M059J (cell line): ENCODE measurements at regions not wholly inside any gene's neighbourhood (a gene's known extent, or its start where the extent isn't known, plus 50 kb on each side); places are given as distances from the start of the nearest gene placed in this dataset.

Experiments used
- DNase-seq: peaks from one replicate; pipeline ENCODE4 v3.0.0-alpha.2; 2012; ENCODE audit warnings: low read depth

- peak; percentile 46 for DNase-seq
Measured at GRCh38 chr3:152719264-152719663, 115.7 kb upstream of the P2RY1 start.

- no peak for DNase-seq
Measured at GRCh38 chr3:152720951-152721718, 113.8 kb upstream of the P2RY1 start.

GRCh38 chr3:152724270-152724669 lies 110.7 kb upstream of the P2RY1 start:
- DNase-seq, result no peak

GRCh38 chr3:152728231-152728980 lies 106.5 kb upstream of the P2RY1 start:
- no peak for DNase-seq

GRCh38 chr3:152729906-152730305 lies 105.0 kb upstream of the P2RY1 start:
- no peak for DNase-seq

- no peak for DNase-seq
Measured at GRCh38 chr3:152731511-152731910, 103.4 kb upstream of the P2RY1 start.

- DNase-seq, result no peak
Measured at GRCh38 chr3:152733584-152734119, 101.3 kb upstream of the P2RY1 start.

- DNase-seq, result peak; percentile 58
Measured at GRCh38 chr3:152737021-152737908, 97.7 kb upstream of the P2RY1 start.

- peak; percentile 10 for DNase-seq
Measured at GRCh38 chr3:152738656-152739055, 96.3 kb upstream of the P2RY1 start.

GRCh38 chr3:152742368-152743347 lies 92.3 kb upstream of the P2RY1 start:
- no peak for DNase-seq

- DNase-seq, result no peak
Measured at GRCh38 chr3:152745646-152746045, 89.3 kb upstream of the P2RY1 start.

GRCh38 chr3:152754303-152754702 lies 80.6 kb upstream of the P2RY1 start:
- no peak for DNase-seq

- no peak for DNase-seq
Measured at GRCh38 chr3:152756807-152757206, 78.1 kb upstream of the P2RY1 start.

- DNase-seq, result no peak
Measured at GRCh38 chr3:152760024-152760563, 74.8 kb upstream of the P2RY1 start.

- DNase-seq, result no peak
Measured at GRCh38 chr3:152760591-152760990, 74.3 kb upstream of the P2RY1 start.

- no peak for DNase-seq
Measured at GRCh38 chr3:152768478-152768877, 66.5 kb upstream of the P2RY1 start.

- DNase-seq, result no peak
Measured at GRCh38 chr3:152769523-152769922, 65.4 kb upstream of the P2RY1 start.

- no peak for DNase-seq
Measured at GRCh38 chr3:152770296-152770695, 64.6 kb upstream of the P2RY1 start.

GRCh38 chr3:152771120-152771519 lies 63.8 kb upstream of the P2RY1 start:
- no peak for DNase-seq

GRCh38 chr3:152772674-152773225 lies 62.2 kb upstream of the P2RY1 start:
- DNase-seq, result no peak
